Ovary (tissue), 7 donors: ENCODE measurements at regions not wholly inside any gene's neighbourhood (a gene's known extent, or its start where the extent isn't known, plus 50 kb on each side); places are given as distances from the start of the nearest gene placed in this dataset.

Experiments
- DNase-seq, 5 donors: peaks; one replicate each; pipeline ENCODE4 v3.0.0-alpha.2; 2019 to 2020
- H3K27ac ChIP-seq, 2 donors: fragments of 200-600 bp; one replicate each; pipeline versions ENCODE4 v1.5.1 to v1.8.0; 2019 to 2022
- H3K27me3 ChIP-seq: fragments of 200-600 bp; one replicate; pipeline ENCODE4 v1.8.0; 2022
- H3K36me3 ChIP-seq: fragments of 200-600 bp; sonication (generic); one replicate; pipeline ENCODE4 v1.5.1; 2019
- H3K4me1 ChIP-seq: one replicate; pipeline ENCODE4 v1.8.1; 2013; ENCODE audit warnings: mild to moderate bottlenecking, moderate library complexity; ENCODE audit not compliant: insufficient read depth
- H3K4me3 ChIP-seq: fragments of 200-600 bp; sonication (generic); one replicate; pipeline ENCODE4 v1.5.1; 2017
- H3K9me3 ChIP-seq, 2 donors: fragments of 200-600 bp in 1 of 2; sonication (generic) in 1 of 2; one replicate each; pipeline versions ENCODE4 v1.5.1 to v1.8.1; 2013 to 2019; ENCODE audit warnings: mild to moderate bottlenecking in 1 of 2, moderate library complexity in 1 of 2
- EP300 ChIP-seq: sonication (generic); formaldehyde crosslinking; IDR thresholded peaks from one replicate; pipeline ENCODE4 v1.6.1; 2017; ENCODE audit warnings: antibody characterized with exemption
- POLR2A ChIP-seq: fragments of 450-650 bp; IDR thresholded peaks from one replicate; pipeline ENCODE4 v1.6.1; 2017; ENCODE audit warnings: antibody characterized with exemption, mild to moderate bottlenecking, moderate library complexity
- WGBS, 3 donors: extraction: QIAGEN DNeasy Blood & Tissue Kit in 1 of 3; methylation state at CpG; one replicate each; pipeline versions ENCODE4 v1.1.5 to v1.1.7; 2013 to 2017; 5-methylcytosine and 5-hydroxymethylcytosine counted together
- intact Hi-C, 4 donors: fragments of 100-400 bp; cut with DNase I; formaldehyde crosslinking; loops; one replicate each; pipeline versions ENCODE4 v1.11.0 to v1.15.1; 2022 to 2023
- TF ChIP-seq, protein P1 (sequence below), 3 donors: fragments of 450-650 bp in 2 of 3; fragments of 200-600 bp in 1 of 3; IDR thresholded peaks; one replicate each; pipeline versions ENCODE4 v1.5.1 to v1.8.0; 2016 to 2022; ENCODE audit warnings: antibody characterized with exemption in 3 of 3, mild to moderate bottlenecking in 1 of 3
- donor health status: DM: no; HTN: no; CAD: no; lungs with moderate emphysema.
- donor health status: DM: no; HTN: no; CAD: no.
- donor health status: Bipolar disorder and iron deficiency.
- donor health status: DM: no; HTN: no; CAD: no.
- donor health status: DM: yes; HTN: yes; CAD: no.

GRCh38 chrX:4579999-4580398 is 866.5 kb upstream of the PRKX start:
- no peaks in the 10 kb centered on the region for H3K4me1 ChIP-seq
- no peak overlapping the region for H3K27ac ChIP-seq
- no peaks in the 10 kb centered on the region for H3K27me3 ChIP-seq
- H3K36me3 ChIP-seq, result no peaks in the 10 kb centered on the region
- WGBS, 3 donors, result 85 to 91% (median 89%) methylated on average over 5 of the region's 5 CpGs
- H3K9me3 ChIP-seq, result no peaks in the 10 kb centered on the region
- DNase-seq, result no peak
- TF ChIP-seq EP300 (no peak), POLR2A (no peak)
- TF ChIP-seq, protein P1, sequence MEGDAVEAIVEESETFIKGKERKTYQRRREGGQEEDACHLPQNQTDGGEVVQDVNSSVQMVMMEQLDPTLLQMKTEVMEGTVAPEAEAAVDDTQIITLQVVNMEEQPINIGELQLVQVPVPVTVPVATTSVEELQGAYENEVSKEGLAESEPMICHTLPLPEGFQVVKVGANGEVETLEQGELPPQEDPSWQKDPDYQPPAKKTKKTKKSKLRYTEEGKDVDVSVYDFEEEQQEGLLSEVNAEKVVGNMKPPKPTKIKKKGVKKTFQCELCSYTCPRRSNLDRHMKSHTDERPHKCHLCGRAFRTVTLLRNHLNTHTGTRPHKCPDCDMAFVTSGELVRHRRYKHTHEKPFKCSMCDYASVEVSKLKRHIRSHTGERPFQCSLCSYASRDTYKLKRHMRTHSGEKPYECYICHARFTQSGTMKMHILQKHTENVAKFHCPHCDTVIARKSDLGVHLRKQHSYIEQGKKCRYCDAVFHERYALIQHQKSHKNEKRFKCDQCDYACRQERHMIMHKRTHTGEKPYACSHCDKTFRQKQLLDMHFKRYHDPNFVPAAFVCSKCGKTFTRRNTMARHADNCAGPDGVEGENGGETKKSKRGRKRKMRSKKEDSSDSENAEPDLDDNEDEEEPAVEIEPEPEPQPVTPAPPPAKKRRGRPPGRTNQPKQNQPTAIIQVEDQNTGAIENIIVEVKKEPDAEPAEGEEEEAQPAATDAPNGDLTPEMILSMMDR (IDR thresholded peaks at IDR 0.05), result no peak
- intact Hi-C loops, result no loop called here
- H3K4me3 ChIP-seq, result no peak overlapping the region

DNA sequence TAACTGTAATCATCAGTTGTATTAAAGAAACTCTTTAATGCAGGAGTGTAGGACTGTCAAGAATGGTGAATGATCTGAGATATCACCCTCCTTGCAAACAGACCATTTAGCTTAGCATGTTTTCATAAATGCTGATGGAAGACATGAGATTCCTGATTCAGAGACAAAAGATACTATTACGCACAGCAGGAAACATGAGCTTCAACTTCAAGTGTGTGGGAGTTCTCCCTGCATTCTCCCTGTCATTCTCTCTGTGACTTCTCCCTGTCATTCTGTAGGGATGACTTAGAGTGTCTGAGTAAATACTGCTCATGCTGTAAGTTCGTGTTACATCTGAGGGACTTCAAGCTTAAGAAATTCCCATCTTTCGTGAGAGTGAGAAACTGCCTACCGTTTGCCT is 866.0 kb upstream of the PRKX start:
- TF ChIP-seq EP300 (no peak), POLR2A (no peak)
- TF ChIP-seq, protein P1 (IDR thresholded peaks at IDR 0.05), result no peak
- no peaks in the 10 kb centered on the region for H3K4me1 ChIP-seq
- intact Hi-C loops, result no loop called here
- H3K27me3 ChIP-seq, result no peaks in the 10 kb centered on the region
- DNase-seq, result no peak
- peaks cover 0 to under 1% of the 10 kb centered on the region in 2 donors for H3K9me3 ChIP-seq
- H3K27ac ChIP-seq, result no peak overlapping the region
- WGBS, 3 donors, result 63 to 71% (median 68%) methylated on average over 4 of the region's 4 CpGs
- H3K36me3 ChIP-seq, result no peaks in the 10 kb centered on the region
- H3K4me3 ChIP-seq, result no peak overlapping the region

DNA sequence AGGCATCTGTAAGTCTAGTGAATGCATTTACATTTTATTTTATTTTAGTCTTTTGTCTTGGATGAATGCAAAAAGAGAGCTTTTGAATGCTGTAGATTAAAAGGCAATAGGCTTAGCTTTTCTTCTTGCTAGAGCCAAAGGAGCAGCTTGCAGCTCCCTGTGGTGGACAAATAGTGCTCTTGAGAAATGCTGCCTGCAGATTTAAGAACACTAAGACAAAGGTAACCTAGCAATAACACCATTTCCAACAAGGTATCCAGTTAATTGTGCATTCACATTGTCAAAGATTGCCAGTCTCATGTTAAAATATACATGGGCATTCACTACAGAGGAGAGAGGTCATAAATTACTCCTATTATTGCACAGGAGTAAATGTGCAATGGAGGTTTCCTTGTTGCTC is 859.2 kb upstream of the PRKX start:
- H3K9me3 ChIP-seq, result peaks cover 0 to 3% of the 10 kb centered on the region in 2 donors
- H3K4me3 ChIP-seq, result no peak overlapping the region
- no peaks in the 10 kb centered on the region for H3K27me3 ChIP-seq
- intact Hi-C loops, result no loop called here
- TF ChIP-seq EP300 (no peak), POLR2A (no peak)
- TF ChIP-seq, protein P1 (IDR thresholded peaks at IDR 0.05), result no peak
- H3K36me3 ChIP-seq, result no peaks in the 10 kb centered on the region
- H3K4me1 ChIP-seq, result no peaks in the 10 kb centered on the region
- no peak for DNase-seq
- H3K27ac ChIP-seq, result no peak overlapping the region

- WGBS, 3 donors, result 61 to 71% (median 69%) methylated on average over 1 of the region's 1 CpG
- peaks cover 0 to 3% of the 10 kb centered on the region in 2 donors for H3K9me3 ChIP-seq
- H3K4me1 ChIP-seq, result no peaks in the 10 kb centered on the region
- no peak overlapping the region for H3K4me3 ChIP-seq
- no peaks in the 10 kb centered on the region for H3K27me3 ChIP-seq
- H3K36me3 ChIP-seq, result no peaks in the 10 kb centered on the region
- no peak for DNase-seq
- intact Hi-C loops, result no loop called here
- no peak overlapping the region for H3K27ac ChIP-seq
- TF ChIP-seq, protein P1 (IDR thresholded peaks at IDR 0.05), result no peak
- TF ChIP-seq POLR2A, result no peak
- TF ChIP-seq EP300, result no peak
Measured at GRCh38 chrX:4570151-4570550, 856.7 kb upstream of the PRKX start.

- H3K4me3 ChIP-seq, result no peak overlapping the region
- H3K4me1 ChIP-seq, result no peaks in the 10 kb centered on the region
- TF ChIP-seq, protein P1 (IDR thresholded peaks at IDR 0.05), result no peak
- TF ChIP-seq POLR2A, result no peak
- no peak for TF ChIP-seq EP300
- 86 to 97% (median 89%) methylated on average over 4 of the region's 4 CpGs for WGBS, 3 donors
- DNase-seq, result no peak
- no peaks in the 10 kb centered on the region for H3K36me3 ChIP-seq
- intact Hi-C loops, result no loop called here
- H3K27ac ChIP-seq, result no peak overlapping the region
- no peaks in the 10 kb centered on the region for H3K9me3 ChIP-seq
- no peaks in the 10 kb centered on the region for H3K27me3 ChIP-seq
Measured at GRCh38 chrX:4560192-4560591, 846.7 kb upstream of the PRKX start.
